Thymus (tissue), 11 donors: ENCODE measurements at regions not wholly inside any gene's neighbourhood (a gene's known extent, or its start where the extent isn't known, plus 50 kb on each side); places are given as distances from the start of the nearest gene placed in this dataset.

Source experiments
- DNase-seq, 9 donors: peaks; one replicate each; pipeline ENCODE4 v3.0.0-alpha.2; 2013; ENCODE audit warnings: low spot score in 9 of 9, low read depth in 6 of 9, missing footprints in 1 of 9
- H3K27ac ChIP-seq, 2 donors: one replicate each; pipeline ENCODE4 v1.5.1; 2013; ENCODE audit warnings: control low read depth in 1 of 2, low read depth in 1 of 2, low read length in 1 of 2, mild to moderate bottlenecking in 1 of 2, moderate library complexity in 1 of 2
- H3K27me3 ChIP-seq, 2 donors: one replicate each; pipeline ENCODE4 v1.5.1; 2013; ENCODE audit warnings: low read length in 1 of 2; ENCODE audit not compliant: control insufficient read depth in 2 of 2, insufficient read depth in 1 of 2
- H3K36me3 ChIP-seq, 2 donors: one replicate each; pipeline ENCODE4 v1.5.1; 2013; ENCODE audit warnings: low read length in 1 of 2, mild to moderate bottlenecking in 1 of 2, moderate library complexity in 1 of 2; ENCODE audit not compliant: control insufficient read depth in 2 of 2, insufficient read depth in 2 of 2
- H3K4me1 ChIP-seq, 2 donors: one replicate each; pipeline ENCODE4 v1.5.1; 2013; ENCODE audit warnings: low read length in 2 of 2; ENCODE audit not compliant: control insufficient read depth in 2 of 2, insufficient read depth in 2 of 2
- H3K4me3 ChIP-seq, 2 donors: one replicate each; pipeline ENCODE4 v1.5.1; 2013; ENCODE audit warnings: low read length in 2 of 2, control low read depth in 1 of 2, mild to moderate bottlenecking in 1 of 2
- H3K9me3 ChIP-seq, 2 donors: one replicate each; pipeline ENCODE4 v1.5.1; 2013; ENCODE audit warnings: low read length in 1 of 2, mild to moderate bottlenecking in 1 of 2; ENCODE audit not compliant: control insufficient read depth in 2 of 2, insufficient read depth in 1 of 2
- WGBS: extraction: QIAGEN DNeasy Blood & Tissue Kit; methylation state at CpG from one replicate; pipeline ENCODE4 v1.1.7; 2013; 5-methylcytosine and 5-hydroxymethylcytosine counted together
- donor health status: healthy.

- Histone ChIP-seq H3K27me3 (no peaks in the 10 kb centered on the region), H3K4me1 (no peaks in the 10 kb centered on the region), H3K36me3 (no peaks in the 10 kb centered on the region), H3K9me3 (no peaks in the 10 kb centered on the region), H3K4me3 (no peak overlapping the region), H3K27ac (no peak overlapping the region)
- 98% methylated on average over 2 of the region's 2 CpGs for WGBS
- DNase-seq: no peak
Measured at GRCh38 chr13:50474088-50474662, 369.3 kb downstream of the DLEU7 start.

DNA sequence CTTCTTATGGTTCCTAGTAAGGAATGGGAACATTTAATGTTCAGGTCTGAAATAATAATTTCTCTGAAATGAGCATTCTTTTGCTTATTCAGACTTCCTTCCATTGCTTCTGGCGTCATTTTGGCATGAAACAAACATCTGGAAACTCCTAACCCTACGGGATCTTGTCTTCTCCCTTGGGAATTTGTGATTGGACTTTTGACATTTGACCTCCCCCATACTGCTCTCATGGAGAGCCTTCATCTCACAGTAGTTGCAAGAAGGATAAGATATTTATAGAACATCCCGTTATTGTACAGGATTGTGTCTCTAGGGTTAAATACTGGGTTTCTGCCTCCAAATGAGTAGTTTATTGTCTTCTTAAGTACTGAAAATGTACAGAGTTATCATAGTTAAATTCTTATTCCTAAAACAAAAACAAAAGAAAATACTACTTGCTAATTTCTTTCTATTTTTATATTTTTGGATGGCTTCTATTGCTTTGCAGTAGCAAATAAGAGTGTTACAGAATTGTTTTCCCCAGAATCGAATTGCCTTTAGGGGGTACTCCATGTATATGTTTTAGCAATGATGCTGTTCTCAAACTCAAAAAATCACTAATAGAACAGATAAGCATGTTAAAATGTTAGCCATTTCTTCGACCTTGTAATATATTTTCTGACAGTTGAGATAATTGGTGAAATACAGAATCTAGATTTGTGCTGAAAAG, 366.8 kb downstream of the DLEU7 start:
- H3K4me1 ChIP-seq: no peaks in the 10 kb centered on the region
- no peaks in the 10 kb centered on the region for H3K36me3 ChIP-seq
- 86% methylated on average over 5 of the region's 5 CpGs for WGBS
- no peak for DNase-seq
- H3K9me3 ChIP-seq: no peaks in the 10 kb centered on the region
- H3K4me3 ChIP-seq: no peak overlapping the region
- H3K27ac ChIP-seq: no peak overlapping the region
- H3K27me3 ChIP-seq: no peaks in the 10 kb centered on the region

DNA sequence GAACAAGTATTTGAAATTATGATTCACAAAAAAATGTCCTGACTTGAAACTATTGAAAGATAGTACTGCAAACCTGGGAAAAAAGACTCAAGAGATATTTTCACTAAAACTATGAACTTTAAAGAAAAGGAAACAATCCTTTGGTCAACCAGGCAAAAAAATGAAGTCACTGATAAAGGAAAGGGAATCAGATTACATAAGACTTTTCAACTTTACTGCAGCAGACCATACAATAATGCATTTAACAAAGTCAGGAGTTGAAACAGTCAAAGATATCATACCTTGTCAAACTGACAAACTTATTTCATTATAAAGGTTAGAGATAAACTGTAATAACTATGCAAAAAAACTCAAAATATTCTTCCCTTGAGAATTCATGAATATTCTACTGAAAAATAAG, 361.6 kb downstream of the DLEU7 start:
- Histone ChIP-seq H3K4me3 (no peak overlapping the region), H3K36me3 (no peaks in the 10 kb centered on the region), H3K27me3 (no peaks in the 10 kb centered on the region), H3K27ac (no peak overlapping the region), H3K9me3 (no peaks in the 10 kb centered on the region), H3K4me1 (no peaks in the 10 kb centered on the region)
- DNase-seq: no peak

GRCh38 chr13:50483416-50483815, 360.1 kb downstream of the DLEU7 start:
- no peaks in the 10 kb centered on the region for H3K27me3 ChIP-seq
- 91% methylated on average over 3 of the region's 3 CpGs for WGBS

DNA sequence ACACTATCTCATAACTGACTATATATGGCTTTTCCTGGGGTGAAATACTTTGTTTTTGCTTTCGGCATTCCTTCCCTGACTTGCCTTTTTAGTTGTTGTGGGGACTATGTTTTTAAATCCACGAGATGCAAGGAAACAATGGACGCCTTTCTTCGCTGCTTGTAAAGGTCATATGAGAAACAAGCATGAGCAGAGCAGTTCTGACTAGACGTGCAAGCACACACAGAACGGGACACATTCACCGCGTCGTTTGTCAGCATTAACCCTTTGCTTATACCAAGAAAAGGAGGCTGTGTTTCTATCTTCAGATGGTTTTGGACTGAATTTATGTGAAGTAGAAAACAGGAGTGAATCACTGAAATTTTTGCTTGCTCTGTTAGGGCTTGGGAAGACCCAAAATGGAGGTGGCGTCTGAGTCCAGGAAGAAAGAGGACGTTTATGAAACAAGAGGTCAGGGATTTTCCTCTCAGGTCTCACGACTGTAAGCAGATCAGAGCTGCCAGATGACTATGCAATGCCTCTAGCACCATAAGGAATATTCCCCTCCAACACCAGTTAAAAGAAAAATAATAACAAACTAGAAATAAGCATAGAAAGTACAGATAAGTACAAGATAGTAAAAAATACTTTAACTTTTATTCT, 358.9 kb downstream of the DLEU7 start:
- Histone ChIP-seq H3K27ac (no peak overlapping the region), H3K27me3 (no peaks in the 10 kb centered on the region), H3K9me3 (no peaks in the 10 kb centered on the region), H3K4me1 (no peaks in the 10 kb centered on the region), H3K4me3 (no peak overlapping the region), H3K36me3 (no peaks in the 10 kb centered on the region)
- DNase-seq: no peak
- 95% methylated on average over 12 of the region's 12 CpGs for whole genome bisulfite sequencing

More at GRCh38 chr13:50483416-50483815, 360.1 kb downstream of the DLEU7 start:
- Histone ChIP-seq H3K4me1 (no peaks in the 10 kb centered on the region), H3K27ac (no peak overlapping the region), H3K9me3 (no peaks in the 10 kb centered on the region), H3K36me3 (no peaks in the 10 kb centered on the region), H3K4me3 (no peak overlapping the region)
- no peak for DNase-seq

DNA sequence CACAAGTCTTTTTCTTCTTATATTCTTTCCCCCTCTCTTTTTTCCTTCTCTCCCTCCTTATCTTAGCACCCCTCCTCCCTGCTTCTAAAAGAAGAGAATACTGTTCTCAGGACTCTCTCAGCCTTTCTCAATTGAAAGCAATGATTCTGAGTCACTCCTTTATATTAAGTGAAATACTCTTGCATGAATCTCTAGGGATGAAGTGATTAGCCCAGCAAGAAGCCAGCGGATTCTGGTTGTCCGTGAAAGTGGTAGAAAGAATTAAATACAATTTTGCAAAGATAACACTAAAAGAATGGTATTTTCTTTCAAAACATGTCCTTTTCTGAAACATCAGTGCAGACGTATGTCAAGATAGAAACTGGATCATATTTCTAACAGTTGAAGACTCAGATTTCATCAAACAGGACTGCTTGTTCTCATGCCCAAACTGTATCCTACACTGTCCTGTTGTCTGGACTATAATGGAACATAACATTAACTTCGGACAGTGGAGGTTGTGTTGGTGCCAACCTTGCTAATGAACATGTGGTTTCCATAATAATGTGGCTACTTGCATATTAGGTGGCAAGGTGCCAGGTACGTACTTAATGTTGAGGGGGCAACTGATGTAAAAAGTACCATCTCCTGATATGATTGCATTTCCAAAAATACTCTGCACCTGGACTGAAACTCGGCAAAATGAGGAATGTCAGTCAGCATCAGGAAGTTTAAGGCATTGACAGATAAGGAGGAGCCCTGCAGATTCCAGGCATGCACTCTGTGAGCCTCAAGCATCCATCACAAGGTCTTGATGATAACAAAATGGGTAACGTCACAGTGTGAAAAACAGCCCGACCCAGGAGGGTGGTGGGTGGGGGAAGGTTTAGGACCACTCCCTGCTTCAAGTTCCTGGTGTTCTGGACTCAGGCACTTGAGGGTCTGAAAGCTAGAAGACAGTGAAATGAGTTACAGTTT, 357.2 kb downstream of the DLEU7 start:
- H3K36me3 ChIP-seq: no peaks in the 10 kb centered on the region
- 88% methylated on average over 8 of the region's 8 CpGs for WGBS
- no peaks in the 10 kb centered on the region for H3K9me3 ChIP-seq
- no peak for DNase-seq
- H3K27me3 ChIP-seq: no peaks in the 10 kb centered on the region
- H3K4me3 ChIP-seq: no peak overlapping the region
- H3K4me1 ChIP-seq: no peaks in the 10 kb centered on the region
- H3K27ac ChIP-seq: no peak overlapping the region

DNA sequence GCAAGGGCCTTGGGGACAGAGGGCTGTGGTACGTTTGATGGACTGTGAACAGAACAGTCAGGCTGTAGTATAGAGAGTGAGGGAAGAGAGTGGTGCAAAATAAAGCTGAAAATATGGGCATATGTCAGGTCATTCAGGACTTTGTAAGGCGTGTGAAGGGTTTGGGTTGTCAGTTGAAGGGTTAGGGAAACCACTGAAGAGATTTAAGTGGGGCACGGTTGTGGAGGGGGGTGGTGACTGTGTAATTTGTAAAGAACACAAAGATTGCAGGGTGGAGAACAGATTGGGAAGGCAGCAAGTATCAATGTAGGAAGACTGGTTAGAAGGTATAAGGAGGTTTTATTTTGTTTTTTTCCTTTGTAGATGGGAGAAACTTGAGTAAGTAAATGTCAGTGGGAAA, 349.8 kb downstream of the DLEU7 start:
- no peaks in the 10 kb centered on the region for H3K9me3 ChIP-seq

GRCh38 chr13:50494138-50494537, 349.4 kb downstream of the DLEU7 start:
- 46% methylated on average over 2 of the region's 2 CpGs for WGBS
- DNase-seq: peak in 7 of 9 donors; percentile 30 to 72 (median 40)

More for the DNA sequence above, 349.8 kb downstream of the DLEU7 start:
- WGBS: 73% methylated on average over 3 of the region's 3 CpGs
- Histone ChIP-seq H3K36me3 (no peaks in the 10 kb centered on the region), H3K4me1 (peaks cover 15 to 18% of the 10 kb centered on the region in 2 donors), H3K27me3 (no peaks in the 10 kb centered on the region), H3K27ac (peak overlapping the region in 1 of 2 donors; percentile 82), H3K4me3 (no peak overlapping the region)
- peak in 1 of 9 donors; percentile 46 for DNase-seq

More at GRCh38 chr13:50494138-50494537, 349.4 kb downstream of the DLEU7 start:
- peak overlapping the region in 1 of 2 donors; percentile 82 for H3K27ac ChIP-seq
- H3K4me3 ChIP-seq: no peak overlapping the region
- peaks cover 15 to 18% of the 10 kb centered on the region in 2 donors for H3K4me1 ChIP-seq
- H3K27me3 ChIP-seq: no peaks in the 10 kb centered on the region
- H3K9me3 ChIP-seq: no peaks in the 10 kb centered on the region
- H3K36me3 ChIP-seq: no peaks in the 10 kb centered on the region
